HG03025 (cell line): ENCODE measurements at regions not wholly inside any gene's neighbourhood (a gene's known extent, or its start where the extent isn't known, plus 50 kb on each side); places are given as distances from the start of the nearest gene placed in this dataset.
"Not testable (repeated sequence)": the region's sequence is repeated elsewhere in the genome, so short reads cannot be mapped to it uniquely, and the experiment has no call there.

ENCODE experiments used
- ATAC-seq: cut with Tn5 transposase; IDR thresholded peaks from one replicate; pipeline ENCODE4 v1.9.1; 2021; ENCODE audit warnings: mild to moderate bottlenecking, moderate library complexity; ENCODE audit not compliant: unreplicated experiment, low FRiP score

GRCh38 chr4:107392951-107393350 lies 327.1 kb downstream of the PAPSS1 start:
- no peak for ATAC-seq

- ATAC-seq, result no peak
Observed at GRCh38 chr4:107392380-107392779, 327.7 kb downstream of the PAPSS1 start.

- no peak for ATAC-seq
Observed at GRCh38 chr4:107391630-107392028, 328.4 kb downstream of the PAPSS1 start.

GRCh38 chr4:107391009-107391629 lies 328.9 kb downstream of the PAPSS1 start:
- no peak for ATAC-seq

- ATAC-seq, result no peak
Observed at GRCh38 chr4:107389965-107390364, 330.1 kb downstream of the PAPSS1 start.

- peak; percentile 74 for ATAC-seq
Observed at GRCh38 chr4:107388736-107389274, 331.2 kb downstream of the PAPSS1 start.

- no peak for ATAC-seq
Observed at GRCh38 chr4:107380836-107381438, 339.1 kb downstream of the PAPSS1 start.

- no peak for ATAC-seq
Observed at GRCh38 chr4:107380190-107380589, 339.8 kb downstream of the PAPSS1 start.

- no peak for ATAC-seq
Observed at GRCh38 chr4:107379054-107379869, 340.8 kb downstream of the PAPSS1 start.

GRCh38 chr4:107376293-107376692 lies 340.2 kb upstream of the DKK2 start:
- no peak for ATAC-seq

- no peak for ATAC-seq
Observed at GRCh38 chr4:107366900-107367299, 330.8 kb upstream of the DKK2 start.

GRCh38 chr4:107366016-107366735 lies 330.1 kb upstream of the DKK2 start:
- ATAC-seq, result no peak

GRCh38 chr4:107363125-107363524 lies 327.0 kb upstream of the DKK2 start:
- ATAC-seq, result no peak

GRCh38 chr4:107359208-107359607 lies 323.1 kb upstream of the DKK2 start:
- ATAC-seq, result no peak

GRCh38 chr4:107354304-107354703 lies 318.2 kb upstream of the DKK2 start:
- ATAC-seq, result not testable (repeated sequence)

- no peak for ATAC-seq
Observed at GRCh38 chr4:107351196-107351595, 315.1 kb upstream of the DKK2 start.

GRCh38 chr4:107349732-107350131 lies 313.6 kb upstream of the DKK2 start:
- no peak for ATAC-seq

GRCh38 chr4:107349266-107349665 lies 313.2 kb upstream of the DKK2 start:
- ATAC-seq, result no peak

GRCh38 chr4:107348188-107349050 lies 312.3 kb upstream of the DKK2 start:
- ATAC-seq, result no peak

GRCh38 chr4:107333518-107333917 lies 297.4 kb upstream of the DKK2 start:
- peak; percentile 66 for ATAC-seq
